Colonic mucosa (tissue), 4 donors: ENCODE measurements at regions not wholly inside any gene's neighbourhood (a gene's known extent, or its start where the extent isn't known, plus 50 kb on each side); places are given as distances from the start of the nearest gene placed in this dataset.

ENCODE experiments used
- DNase-seq: peaks from one replicate; pipeline ENCODE4 v3.0.0-alpha.2; 2020
- H3K27ac ChIP-seq: fragments of 200-600 bp; one replicate; pipeline ENCODE4 v1.8.0; 2021
- H3K27me3 ChIP-seq: fragments of 200-600 bp; one replicate; pipeline ENCODE4 v1.8.0; 2021
- H3K36me3 ChIP-seq: fragments of 200-600 bp; one replicate; pipeline ENCODE4 v1.8.0; 2021
- H3K4me1 ChIP-seq: fragments of 200-600 bp; one replicate; pipeline ENCODE4 v1.8.0; 2021; ENCODE audit warnings: mild to moderate bottlenecking
- H3K4me3 ChIP-seq: fragments of 200-600 bp; one replicate; pipeline ENCODE4 v1.8.0; 2021
- H3K9ac ChIP-seq, 2 donors: one replicate each; pipeline ENCODE4 v1.7.0; 2013; ENCODE audit warnings: control low read depth in 2 of 2, low read depth in 2 of 2, low read length in 2 of 2
- H3K9me3 ChIP-seq: fragments of 200-600 bp; one replicate; pipeline ENCODE4 v1.8.0; 2021
- CTCF ChIP-seq: fragments of 200-600 bp; IDR thresholded peaks from one replicate; pipeline ENCODE4 v1.8.0; 2022; ENCODE audit warnings: antibody characterized with exemption, mild to moderate bottlenecking
- intact Hi-C: fragments of 100-400 bp; cut with DNase I; formaldehyde crosslinking; loops from one replicate; pipeline ENCODE4 v1.14.1; 2022
- donor health status: healthy.
- donor health status: DM: no; HTN: no; CAD: no.
- donor health status: DM: no; HTN: no; CAD: no.

- Histone ChIP-seq H3K27ac (no peak overlapping the region), H3K9ac (no peak overlapping the region), H3K4me1 (no peaks in the 10 kb centered on the region), H3K9me3 (no peaks in the 10 kb centered on the region), H3K36me3 (no peaks in the 10 kb centered on the region), H3K4me3 (no peak overlapping the region), H3K27me3 (no peaks in the 10 kb centered on the region)
- DNase-seq: no peak
- no peak for TF ChIP-seq CTCF
- intact Hi-C loops: no loop called here
Measured at GRCh38 chr1:170402476-170403311, 129.3 kb upstream of the GORAB start.

GRCh38 chr1:170407138-170407537, 124.8 kb upstream of the GORAB start:
- intact Hi-C loops: no loop called here
- no peaks in the 10 kb centered on the region for H3K36me3 ChIP-seq

DNA sequence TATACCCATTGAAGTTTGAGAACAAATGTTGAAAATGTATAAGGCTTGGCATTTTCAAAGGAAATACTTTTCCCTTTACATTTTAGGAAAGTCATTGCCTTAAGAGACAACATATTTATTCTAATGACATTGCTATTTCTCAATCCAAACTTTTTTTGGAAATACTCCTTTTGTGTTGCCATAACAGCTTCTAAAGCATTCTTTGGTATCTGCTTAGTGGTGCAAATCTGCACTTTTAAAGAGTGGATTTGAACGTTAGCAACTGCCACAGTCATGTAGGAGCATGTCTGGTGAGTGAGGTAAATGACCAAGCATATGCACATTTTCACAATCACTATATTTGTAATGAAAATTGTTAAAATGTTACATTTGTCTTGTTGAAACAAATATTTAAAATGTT, 124.4 kb upstream of the GORAB start:
- Histone ChIP-seq H3K27ac (no peak overlapping the region), H3K36me3 (no peaks in the 10 kb centered on the region), H3K9me3 (no peaks in the 10 kb centered on the region), H3K4me3 (no peak overlapping the region), H3K27me3 (no peaks in the 10 kb centered on the region), H3K4me1 (no peaks in the 10 kb centered on the region), H3K9ac (no peak overlapping the region)
- no peak for TF ChIP-seq CTCF
- DNase-seq: no peak
- intact Hi-C loops: no loop called here

More at GRCh38 chr1:170407138-170407537, 124.8 kb upstream of the GORAB start:
- H3K27ac ChIP-seq: no peak overlapping the region
- H3K4me1 ChIP-seq: no peaks in the 10 kb centered on the region
- no peaks in the 10 kb centered on the region for H3K27me3 ChIP-seq
- TF ChIP-seq CTCF: no peak
- no peaks in the 10 kb centered on the region for H3K9me3 ChIP-seq
- H3K4me3 ChIP-seq: no peak overlapping the region
- DNase-seq: no peak
- H3K9ac ChIP-seq: no peak overlapping the region

GRCh38 chr1:170410401-170411166, 121.4 kb upstream of the GORAB start:
- Histone ChIP-seq H3K27ac (no peak overlapping the region), H3K9me3 (no peaks in the 10 kb centered on the region)
- no peak for DNase-seq

More at GRCh38 chr1:170410401-170411166, 121.4 kb upstream of the GORAB start:
- intact Hi-C loops: no loop called here
- H3K4me3 ChIP-seq: no peak overlapping the region
- no peaks in the 10 kb centered on the region for H3K27me3 ChIP-seq
- no peak overlapping the region for H3K9ac ChIP-seq
- no peaks in the 10 kb centered on the region for H3K36me3 ChIP-seq
- no peak for TF ChIP-seq CTCF
- no peaks in the 10 kb centered on the region for H3K4me1 ChIP-seq
